Non-pigmented ciliary epithelial cell (primary cell): ENCODE measurements at regions not wholly inside any gene's neighbourhood (a gene's known extent, or its start where the extent isn't known, plus 50 kb on each side); places are given as distances from the start of the nearest gene placed in this dataset.

Source experiments
- DNase-seq: peaks from one replicate; pipeline ENCODE4 v3.0.0-alpha.2; 2010; ENCODE audit warnings: low read depth

DNA sequence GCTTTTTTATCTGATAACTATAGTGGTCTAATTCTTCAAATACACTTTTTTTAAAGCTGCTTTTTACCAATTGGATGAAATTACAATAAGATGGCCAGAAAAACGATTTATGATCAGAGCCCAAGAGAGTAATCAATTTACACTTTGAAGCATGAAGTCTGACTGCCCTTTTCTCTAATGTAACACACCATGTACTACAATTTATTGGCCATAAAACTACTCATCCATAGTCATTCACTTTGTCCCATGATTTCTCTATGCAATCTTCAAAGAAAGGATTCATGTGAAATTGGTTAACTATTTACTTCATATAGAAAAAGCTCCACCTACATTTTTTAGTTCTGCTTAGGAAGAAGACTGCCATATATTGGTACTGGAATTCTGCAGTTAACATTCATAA lies 73.6 kb upstream of the CAST start:
- no peak for DNase-seq

DNA sequence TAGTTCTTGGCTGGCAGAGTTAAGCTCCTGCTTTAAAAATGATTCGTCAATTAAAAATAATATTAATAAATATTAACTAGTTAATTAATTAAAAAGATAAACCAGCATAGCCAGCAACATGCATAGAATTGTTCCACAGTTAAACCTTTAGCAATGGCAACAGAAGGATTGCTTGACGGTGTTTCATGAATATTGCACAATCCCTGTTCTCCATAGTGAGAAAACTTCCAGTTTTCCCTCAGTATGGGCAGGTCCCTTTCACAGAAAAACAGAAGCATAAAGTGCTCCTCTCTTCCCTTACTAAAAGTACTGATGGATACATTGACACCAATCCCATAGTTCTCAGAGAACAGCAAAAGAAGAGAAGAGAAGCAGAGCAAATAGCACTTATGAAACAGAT lies 71.4 kb upstream of the CAST start:
- no peak for DNase-seq

DNA sequence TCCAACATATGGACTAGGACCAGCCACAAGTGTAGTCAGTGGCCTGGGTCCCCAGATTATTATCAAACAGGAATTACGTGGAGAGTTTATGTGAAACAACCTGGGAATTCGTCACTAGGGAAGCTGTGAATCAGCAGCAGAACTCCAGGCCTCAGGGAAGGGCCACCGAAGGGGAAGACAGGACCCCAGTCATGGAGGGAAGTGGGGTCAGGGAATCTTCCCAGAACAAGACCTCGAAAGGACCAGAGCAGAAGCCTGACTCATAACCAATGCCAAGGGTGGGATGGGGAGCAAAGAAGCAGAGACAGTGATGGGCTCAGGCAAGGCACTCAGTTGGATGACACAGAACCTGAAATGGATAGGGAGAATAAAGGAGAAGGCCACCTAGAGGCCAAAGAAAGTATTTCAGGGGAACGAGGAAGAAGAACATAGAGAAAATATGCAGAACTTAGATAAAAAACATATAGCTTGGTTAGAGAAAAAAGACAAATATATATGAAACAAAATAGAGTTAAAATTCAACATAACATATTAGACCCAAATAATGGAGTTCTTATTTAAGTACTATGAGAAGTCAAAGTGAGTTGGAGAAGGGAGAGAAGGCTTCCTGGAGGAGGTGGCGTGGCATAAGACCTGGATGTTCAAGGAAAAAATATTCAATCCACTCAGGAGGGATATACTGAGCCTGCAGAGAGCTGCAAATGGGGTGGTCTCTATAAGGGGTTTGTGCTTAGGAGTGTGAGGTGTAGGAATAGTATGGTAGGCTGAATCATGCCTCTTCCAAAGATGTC lies 66.7 kb upstream of the CAST start:
- DNase-seq, result no peak

DNA sequence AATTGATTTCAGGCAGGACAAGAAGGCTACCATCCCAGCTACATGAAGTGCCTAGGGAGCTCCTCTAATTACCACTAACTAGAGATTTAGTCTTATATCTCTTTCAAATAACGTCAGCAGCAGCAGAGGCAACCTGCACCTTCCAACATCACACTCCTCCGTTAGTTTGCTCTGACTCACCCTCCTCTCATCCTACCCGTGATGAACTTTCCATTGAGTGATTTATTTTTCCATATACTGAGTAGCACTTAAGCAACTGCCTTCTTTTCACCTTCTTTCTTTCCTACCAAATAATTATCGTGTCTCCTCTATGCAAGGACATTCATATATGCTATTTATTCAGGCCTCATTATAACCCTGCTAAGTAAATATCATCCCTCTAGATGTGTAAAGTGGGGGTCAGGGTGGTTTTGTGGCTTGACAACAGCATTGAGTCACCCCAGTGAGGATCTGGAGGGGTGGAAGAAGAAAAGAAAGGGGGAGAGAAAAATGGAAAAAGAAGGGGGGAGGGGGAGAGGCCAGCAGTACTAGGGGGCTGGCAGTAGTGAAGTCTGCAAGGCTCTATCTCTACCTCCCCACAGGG lies 64.6 kb upstream of the CAST start:
- DNase-seq, result no peak

DNA sequence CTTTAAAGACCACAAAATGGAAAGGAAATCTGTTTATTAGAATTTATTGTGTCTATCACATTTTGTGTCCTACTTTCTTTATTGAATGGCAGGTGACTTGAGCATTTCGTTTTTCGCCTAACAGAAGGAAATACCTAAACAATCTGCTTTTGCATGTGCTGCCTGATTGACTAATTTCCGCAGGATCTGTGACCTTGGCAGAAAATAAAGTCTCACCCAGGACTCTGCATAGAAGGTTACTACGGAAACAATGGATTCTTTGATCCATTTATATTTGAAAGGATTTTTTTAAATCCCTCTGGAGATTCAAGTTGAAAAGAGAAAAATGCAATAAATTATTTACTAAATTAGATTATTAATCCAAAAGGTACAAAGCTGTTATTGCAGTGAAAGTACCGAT lies 61.0 kb upstream of the CAST start:
- DNase-seq, result no peak

DNA sequence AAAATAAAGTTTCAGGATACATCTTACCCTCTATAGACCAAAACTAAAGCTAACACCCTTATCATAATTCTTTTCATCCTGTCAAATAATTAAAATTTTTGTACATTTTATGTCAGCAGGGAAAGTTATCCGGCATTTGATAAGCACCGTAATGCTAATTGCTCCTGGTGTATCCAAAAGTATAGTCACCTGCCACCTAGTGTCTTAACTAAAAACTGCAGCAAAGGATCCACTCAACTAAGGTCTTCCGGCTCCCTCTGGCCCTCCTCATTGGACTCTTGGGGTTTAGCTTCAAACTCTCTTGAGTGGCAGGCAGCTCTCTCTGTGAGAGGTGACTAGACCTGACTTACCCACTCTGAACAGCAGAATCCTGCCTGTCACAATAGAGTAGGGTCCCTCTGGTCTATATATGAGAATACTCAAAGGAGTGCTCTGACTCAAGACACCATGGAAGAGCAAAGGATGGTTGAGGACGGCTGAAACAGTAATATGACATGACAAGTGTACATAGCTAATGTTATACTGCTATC lies 60.4 kb upstream of the CAST start:
- no peak for DNase-seq

DNA sequence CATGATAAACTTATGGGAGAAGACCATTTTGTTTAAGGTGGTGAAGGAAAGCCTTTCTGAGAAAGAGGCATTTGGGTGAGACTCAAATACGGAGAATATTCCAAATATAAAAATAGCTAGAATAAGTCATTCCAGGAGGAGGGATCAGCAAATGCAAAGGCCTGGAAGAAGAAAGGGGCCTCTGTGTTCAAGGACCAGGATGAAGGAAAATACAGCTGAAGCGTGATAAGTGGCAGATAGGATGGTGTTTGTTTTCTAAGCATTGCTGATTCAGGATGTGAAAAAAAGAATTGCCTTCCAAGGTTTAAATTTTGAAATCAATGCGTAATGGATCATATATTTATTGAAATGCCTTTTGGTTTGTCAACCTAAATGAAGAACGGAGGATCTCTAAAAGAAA lies 59.4 kb upstream of the CAST start:
- DNase-seq, result no peak

DNA sequence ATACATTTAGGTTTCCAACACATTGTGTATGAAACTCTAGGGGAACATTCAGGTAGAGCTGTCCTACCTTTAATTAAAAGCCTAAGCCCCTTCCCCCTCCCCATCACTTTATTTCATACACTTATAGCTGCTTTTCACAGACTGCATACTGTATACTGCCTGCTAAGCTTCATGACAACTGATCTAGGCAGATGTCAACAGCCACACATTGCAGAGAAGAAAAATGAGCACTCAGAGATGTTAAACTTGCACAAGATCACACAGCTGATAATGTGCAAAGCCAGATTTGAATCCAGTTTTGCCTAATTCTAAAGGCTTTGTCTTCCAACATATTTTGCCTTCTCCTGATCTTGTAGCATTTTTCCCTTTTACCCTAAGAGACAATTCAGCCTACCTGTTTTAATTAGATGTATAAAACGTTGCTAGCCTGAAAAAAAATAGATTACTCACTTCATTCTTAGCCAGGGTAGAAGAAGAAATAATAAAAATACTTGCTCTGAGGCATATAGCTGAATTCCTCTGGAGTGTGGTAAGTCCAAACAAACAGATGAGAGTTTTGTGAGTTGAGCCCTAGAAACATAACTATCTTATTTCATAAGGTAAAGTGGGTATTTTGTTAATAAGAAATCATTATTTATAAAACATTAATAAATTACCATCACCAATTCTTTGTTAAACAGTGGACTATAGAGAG lies 56.9 kb upstream of the CAST start:
- DNase-seq, result no peak

DNA sequence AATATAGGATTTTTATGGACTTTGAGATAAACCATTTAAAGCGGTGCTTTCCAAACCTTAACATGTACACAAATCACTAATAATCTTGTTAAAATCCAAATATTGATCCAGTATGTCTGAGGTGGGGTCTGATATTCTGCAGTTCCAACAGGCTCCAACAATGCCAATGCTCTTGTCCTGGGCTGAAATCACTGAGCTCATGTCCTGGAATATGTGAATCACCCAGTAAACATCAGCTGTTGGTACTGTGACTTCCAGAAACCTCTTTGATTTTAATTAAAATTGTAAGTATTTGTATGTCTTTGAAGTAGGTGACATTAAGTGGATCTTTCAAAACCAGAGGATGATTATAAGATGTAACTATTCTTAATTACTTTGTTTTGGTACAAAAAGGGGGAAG lies 52.8 kb upstream of the CAST start:
- DNase-seq, result no peak

DNA sequence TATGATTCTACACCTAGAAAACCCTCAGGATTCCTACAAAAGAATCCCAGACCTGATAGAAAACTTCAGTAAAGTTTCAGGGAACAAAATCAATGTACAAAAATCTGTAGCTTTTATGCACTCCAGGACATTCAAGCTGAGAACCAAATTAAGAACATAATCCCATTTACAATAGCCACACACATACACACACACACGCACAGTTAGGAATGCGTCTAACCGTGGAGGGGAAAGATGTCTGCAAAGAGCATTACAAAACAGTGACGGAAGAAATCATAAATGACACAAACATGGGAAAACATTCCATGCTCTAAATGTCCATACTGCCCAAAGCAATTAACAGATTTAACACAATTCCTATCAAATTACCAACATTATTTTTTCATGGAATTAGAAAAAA lies 51.4 kb upstream of the CAST start:
- no peak for DNase-seq

DNA sequence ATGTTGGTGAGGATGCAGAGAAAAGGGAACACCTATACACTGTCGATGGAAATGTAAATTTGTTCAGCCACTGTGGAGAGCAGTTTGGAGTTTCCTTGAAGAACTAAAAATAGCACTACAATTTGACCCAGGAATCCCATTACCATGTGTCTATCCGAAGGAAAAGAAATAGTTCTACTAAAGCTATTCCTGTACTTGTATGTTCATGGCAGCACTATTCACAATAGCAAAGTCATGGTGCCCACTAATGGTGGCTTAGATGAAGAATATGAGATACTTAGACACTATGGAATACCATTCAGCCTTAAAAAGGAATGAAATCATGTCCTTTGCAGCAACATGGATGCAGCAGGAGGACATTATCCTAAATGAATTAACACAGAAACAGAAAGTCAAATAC lies 50.2 kb upstream of the CAST start:
- DNase-seq, result no peak
